ENCODE measurements at regions not wholly inside any gene's neighbourhood (a gene's known extent, or its start where the extent isn't known, plus 50 kb on each side); places are given as distances from the start of the nearest gene placed in this dataset.

- DNase-seq (no peak), ATAC-seq (ENCODE audit: poor library complexity) (no peak)
- intact Hi-C loops (cut with DNase I): no loop called here
Measured at GRCh38 chr22:47923011-47923427, 1160.6 kb downstream of the TBC1D22A start.

- no peak for ATAC-seq (ENCODE audit: poor library complexity)
Measured at GRCh38 chr22:47921906-47922305, 1159.5 kb downstream of the TBC1D22A start.

GRCh38 chr22:47920380-47920959 lies 1158.0 kb downstream of the TBC1D22A start:
- DNase-seq (no peak), ATAC-seq (ENCODE audit: poor library complexity) (no peak)
- intact Hi-C loops (cut with DNase I): no loop called here

More at GRCh38 chr22:47921906-47922305, 1159.5 kb downstream of the TBC1D22A start:
- no peak for DNase-seq
- intact Hi-C loops (cut with DNase I): no loop called here

GRCh38 chr22:47919893-47920292 lies 1157.4 kb downstream of the TBC1D22A start:
- intact Hi-C loops (cut with DNase I): no loop called here
- DNase-seq (no peak), ATAC-seq (ENCODE audit: poor library complexity) (no peak)

GRCh38 chr22:47919001-47919441 lies 1156.6 kb downstream of the TBC1D22A start:
- DNase-seq (no peak), ATAC-seq (ENCODE audit: poor library complexity) (no peak)
- intact Hi-C loops (cut with DNase I): no loop called here

- no peak for DNase-seq
- ATAC-seq (ENCODE audit: poor library complexity): no peak
- intact Hi-C loops (cut with DNase I): no loop called here
Measured at GRCh38 chr22:47918276-47918921, 1155.9 kb downstream of the TBC1D22A start.

- DNase-seq (no peak), ATAC-seq (ENCODE audit: poor library complexity) (no peak)
- intact Hi-C loops (cut with DNase I): no loop called here
Measured at GRCh38 chr22:47914481-47915097, 1152.1 kb downstream of the TBC1D22A start.

GRCh38 chr22:47902646-47903180 lies 1140.3 kb downstream of the TBC1D22A start:
- ATAC-seq (ENCODE audit: poor library complexity) (no peak), DNase-seq (no peak)
- intact Hi-C loops (cut with DNase I): no loop called here

- no peak for ATAC-seq (ENCODE audit: poor library complexity)
- DNase-seq: no peak
- intact Hi-C loops (cut with DNase I): no loop called here
Measured at GRCh38 chr22:47901911-47902310, 1139.5 kb downstream of the TBC1D22A start.

GRCh38 chr22:47899894-47900293 lies 1137.4 kb downstream of the TBC1D22A start:
- ATAC-seq (ENCODE audit: poor library complexity) (no peak), DNase-seq (no peak)
- intact Hi-C loops (cut with DNase I): no loop called here

GRCh38 chr22:47898946-47899345 lies 1136.5 kb downstream of the TBC1D22A start:
- intact Hi-C loops (cut with DNase I): no loop called here
- DNase-seq: no peak
- ATAC-seq (ENCODE audit: poor library complexity): no peak

- DNase-seq (no peak), ATAC-seq (ENCODE audit: poor library complexity) (no peak)
- intact Hi-C loops (cut with DNase I): no loop called here
Measured at GRCh38 chr22:47891609-47892008, 1129.2 kb downstream of the TBC1D22A start.

- DNase-seq: no peak
- intact Hi-C loops (cut with DNase I): no loop called here
- ATAC-seq (ENCODE audit: poor library complexity): no peak
Measured at GRCh38 chr22:47888817-47889216, 1126.4 kb downstream of the TBC1D22A start.

- intact Hi-C loops (cut with DNase I): no loop called here
- no peak for ATAC-seq (ENCODE audit: poor library complexity)
- DNase-seq: no peak
Measured at GRCh38 chr22:47884775-47885174, 1122.3 kb downstream of the TBC1D22A start.

- DNase-seq (no peak), ATAC-seq (ENCODE audit: poor library complexity) (no peak)
- intact Hi-C loops (cut with DNase I): no loop called here
Measured at GRCh38 chr22:47884200-47884599, 1121.8 kb downstream of the TBC1D22A start.

GRCh38 chr22:47883757-47884156 lies 1121.3 kb downstream of the TBC1D22A start:
- intact Hi-C loops (cut with DNase I): no loop called here
- DNase-seq (no peak), ATAC-seq (ENCODE audit: poor library complexity) (no peak)

- no peak for DNase-seq
- intact Hi-C loops (cut with DNase I): no loop called here
- ATAC-seq (ENCODE audit: poor library complexity): no peak
Measured at GRCh38 chr22:47879346-47879745, 1116.9 kb downstream of the TBC1D22A start.

GRCh38 chr22:47878460-47878859 lies 1116.0 kb downstream of the TBC1D22A start:
- no peak for ATAC-seq (ENCODE audit: poor library complexity)
- intact Hi-C loops (cut with DNase I): no loop called here
- DNase-seq: no peak

- no peak for ATAC-seq (ENCODE audit: poor library complexity)
- intact Hi-C loops (cut with DNase I): no loop called here
- DNase-seq: no peak
Measured at GRCh38 chr22:47872761-47873535, 1110.5 kb downstream of the TBC1D22A start.
